GM12892 (cell line): ENCODE measurements at regions not wholly inside any gene's neighbourhood (a gene's known extent, or its start where the extent isn't known, plus 50 kb on each side); places are given as distances from the start of the nearest gene placed in this dataset.

Experiments
- POLR2A ChIP-seq: IDR thresholded peaks from 2 replicates; pipeline ENCODE4 v1.6.1; 2011; ENCODE audit warnings: low read depth, low read length, control low read depth
- TAF1 ChIP-seq: IDR thresholded peaks from 2 replicates; pipeline ENCODE4 v1.6.1; 2011; ENCODE audit warnings: low read depth, mild to moderate bottlenecking, control low read depth, low read length, borderline replicate concordance

DNA sequence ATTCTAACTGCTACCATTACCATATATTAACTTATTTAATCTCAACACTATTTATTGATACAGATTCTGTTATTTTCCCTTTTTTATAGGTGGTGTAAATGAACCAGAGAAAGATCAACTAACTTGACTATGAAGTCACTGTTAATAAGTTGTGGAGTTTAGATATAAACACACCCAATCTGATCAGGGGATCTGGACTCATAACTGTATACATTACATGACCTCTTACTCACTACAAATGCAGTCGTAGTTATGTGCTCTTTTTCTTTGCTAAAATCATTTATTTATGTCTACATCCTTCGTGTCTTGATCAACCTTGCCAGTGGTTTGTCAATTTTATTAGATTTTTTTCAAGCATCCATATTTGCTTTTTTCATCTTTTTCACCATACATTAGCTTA lies 614.8 kb upstream of the FAM241A start:
- TF ChIP-seq POLR2A: no peak
- TF ChIP-seq TAF1: no peak
